SK-N-MC (cell line): ENCODE measurements at regions not wholly inside any gene's neighbourhood (a gene's known extent, or its start where the extent isn't known, plus 50 kb on each side); places are given as distances from the start of the nearest gene placed in this dataset.

ENCODE experiments used
- EZH2 ChIP-seq: fragments of 200-600 bp; sonication (generic); IDR thresholded peaks from one replicate; pipeline ENCODE4 v1.6.1; 2017; ENCODE audit warnings: antibody characterized with exemption
- FOXP2 ChIP-seq: optimal IDR thresholded peaks from 2 replicates; pipeline ENCODE3; 2011; ENCODE audit warnings: mild to moderate bottlenecking, moderate library complexity; ENCODE audit not compliant: insufficient read depth; ENCODE audit errors: extremely low read length, control extremely low read depth
- POLR2AphosphoS5 ChIP-seq: IDR thresholded peaks from 2 replicates; pipeline ENCODE4 v1.6.1; 2012; ENCODE audit warnings: mild to moderate bottlenecking, low read depth, low read length, borderline replicate concordance

GRCh38 chr12:61161961-61162360 is 1098.2 kb upstream of the USP15 start:
- TF ChIP-seq POLR2AphosphoS5 (no peak), EZH2 (no peak), FOXP2 (no peak)
